Kidney capillary endothelial cell (primary cell): ENCODE measurements at regions not wholly inside any gene's neighbourhood (a gene's known extent, or its start where the extent isn't known, plus 50 kb on each side); places are given as distances from the start of the nearest gene placed in this dataset.

Experiments
- DNase-seq: peaks from one replicate; pipeline ENCODE4 v3.0.0-alpha.2; 2018; ENCODE audit warnings: low spot score

DNA sequence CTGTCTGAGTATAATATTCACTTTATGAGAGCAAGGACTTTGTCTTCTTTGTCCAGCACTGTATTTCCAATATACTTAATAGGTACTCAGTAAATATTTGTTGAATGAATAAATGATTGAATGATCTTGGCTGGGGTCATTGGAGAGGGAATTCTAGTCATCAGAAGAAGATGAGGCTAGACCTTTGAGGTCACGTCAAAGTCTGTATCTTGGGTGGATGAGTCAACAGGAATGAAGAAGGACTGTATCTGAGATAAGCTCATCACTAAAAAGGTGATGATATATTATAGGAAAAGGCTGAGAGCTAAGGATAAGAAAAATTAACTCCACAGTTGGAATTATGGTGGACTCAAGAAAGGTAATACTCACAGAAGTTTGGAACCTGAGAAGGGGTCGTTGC lies 125.1 kb upstream of the MAGI3 start:
- DNase-seq = no peak

DNA sequence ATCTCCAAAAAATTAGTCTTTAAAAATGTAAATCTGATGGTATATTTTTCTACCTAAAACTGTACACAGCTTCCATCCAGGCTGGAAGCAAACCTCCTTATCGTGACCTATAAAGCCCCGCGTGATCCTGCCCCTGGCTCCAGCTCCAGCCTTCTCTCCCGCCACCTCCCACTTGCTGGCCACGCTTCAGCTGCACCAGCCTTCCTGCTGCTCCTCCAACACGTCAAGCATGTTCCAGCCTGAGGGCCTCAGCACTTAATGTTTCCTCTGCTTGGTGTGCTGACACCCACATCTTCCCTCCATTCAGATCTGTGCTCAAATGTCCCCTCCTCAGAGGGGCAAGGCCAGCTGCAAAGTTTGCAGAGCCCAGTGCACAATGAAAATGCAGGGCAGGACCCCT lies 123.5 kb upstream of the MAGI3 start:
- DNase-seq = no peak

DNA sequence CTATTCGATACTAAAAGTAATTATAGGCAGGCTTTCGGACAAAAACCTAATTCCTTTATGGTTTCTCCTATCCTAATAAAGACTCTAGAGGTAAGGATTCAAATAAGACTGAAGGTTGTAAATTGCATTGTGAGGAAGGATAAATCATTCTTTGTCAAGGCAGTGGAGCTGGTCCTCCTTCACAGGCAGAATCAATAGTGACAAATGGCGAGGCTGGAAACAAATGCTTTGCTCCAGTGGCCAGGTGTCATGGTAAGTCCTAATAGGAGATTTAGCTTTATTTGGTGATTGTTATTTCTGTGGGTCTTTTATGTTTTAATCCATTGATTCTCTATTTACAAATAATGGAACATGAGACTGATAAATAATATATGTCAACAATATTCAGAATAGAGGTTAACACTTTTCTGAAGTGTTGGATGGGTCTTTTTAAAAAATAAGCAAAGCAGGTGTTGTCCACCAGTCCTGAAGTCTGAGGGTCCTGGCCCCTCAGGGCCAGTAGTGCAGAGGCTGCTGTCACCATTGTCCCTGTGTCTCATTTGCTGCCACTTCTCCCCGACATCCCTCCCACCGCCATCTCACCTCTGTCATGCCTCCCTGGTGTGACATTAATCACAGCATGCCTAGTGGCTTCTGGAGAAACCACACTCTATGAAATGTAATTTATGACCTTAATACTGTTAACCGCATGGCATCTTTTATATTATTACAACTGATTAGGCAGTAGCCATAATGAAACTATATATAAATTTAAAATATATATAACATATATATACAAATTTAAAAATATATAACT lies 120.9 kb upstream of the MAGI3 start:
- no peak for DNase-seq

DNA sequence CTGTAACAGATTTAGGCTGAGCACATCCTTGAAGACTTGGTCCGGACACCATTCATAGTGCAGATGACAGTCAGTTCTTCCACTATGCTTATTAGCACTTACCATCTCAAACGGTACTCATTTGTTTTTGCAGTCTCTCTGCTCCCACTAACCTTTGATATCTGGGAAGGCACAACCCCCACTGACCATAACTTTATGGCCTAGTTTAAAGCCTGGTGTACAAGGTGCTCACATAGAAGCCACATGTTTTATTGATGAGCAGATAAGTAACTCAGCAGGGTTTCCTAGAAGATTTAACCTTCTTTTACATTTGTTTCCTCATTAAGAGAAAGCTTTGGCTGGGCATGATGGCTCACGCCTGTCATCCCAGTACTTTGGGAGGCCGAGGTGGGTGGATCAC lies 119.3 kb upstream of the MAGI3 start:
- no peak for DNase-seq

DNA sequence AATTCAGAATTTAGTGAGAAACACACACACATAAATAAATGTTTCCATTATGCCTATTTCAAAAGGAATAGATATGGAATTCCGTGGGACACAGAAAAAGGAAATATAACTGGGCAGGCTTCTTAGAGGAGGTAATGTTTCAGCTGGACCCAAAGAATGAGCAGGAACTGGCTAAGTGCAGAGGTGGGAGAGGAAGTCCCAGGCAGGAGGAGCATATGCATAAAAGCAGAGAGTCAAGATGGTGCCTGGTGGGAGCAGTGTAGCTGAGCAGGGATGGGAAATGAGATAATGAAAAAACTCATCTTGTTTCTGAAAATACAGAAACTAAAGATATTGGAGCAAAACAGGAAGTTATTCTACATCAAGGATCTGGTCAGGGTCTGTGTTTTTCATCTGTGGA lies 115.2 kb upstream of the MAGI3 start:
- no peak for DNase-seq

DNA sequence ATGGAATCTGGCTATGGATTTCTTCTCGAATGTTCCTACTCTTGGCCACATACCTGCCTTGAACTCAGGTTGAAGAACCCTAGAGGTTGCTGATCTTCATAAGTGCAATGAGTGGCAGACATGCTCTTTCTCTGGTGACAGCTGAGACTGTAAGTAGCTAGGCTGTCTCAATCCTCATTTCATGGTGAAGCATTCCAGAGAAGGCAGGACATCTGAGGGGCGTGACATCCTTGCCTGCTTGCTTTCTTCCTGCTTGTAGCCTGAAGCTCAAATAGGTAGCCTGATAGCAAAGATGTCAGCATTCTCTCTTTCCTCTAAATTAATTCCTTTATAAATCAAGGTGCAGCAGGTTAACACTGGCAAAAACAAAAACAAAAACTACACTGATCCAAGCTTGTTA lies 114.6 kb upstream of the MAGI3 start:
- DNase-seq = no peak

DNA sequence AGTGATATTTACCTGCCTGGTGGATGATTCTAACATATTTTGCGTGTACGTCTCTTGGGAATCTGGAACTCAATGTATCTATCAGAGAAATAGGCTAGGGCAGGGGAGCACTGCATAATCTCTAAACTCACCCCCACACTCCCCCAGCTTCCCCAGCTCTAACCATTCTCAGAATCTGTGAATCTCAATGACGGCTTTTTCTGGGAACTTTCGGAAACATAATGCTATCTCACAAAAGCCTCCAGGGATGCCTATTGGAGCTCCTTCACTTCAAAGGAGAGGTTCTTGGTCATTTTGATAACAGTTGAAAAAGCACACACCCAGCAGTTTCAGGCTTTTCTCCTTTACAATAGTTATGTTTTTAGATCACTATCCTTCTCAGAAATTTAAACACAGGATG lies 113.8 kb upstream of the MAGI3 start:
- no peak for DNase-seq

DNA sequence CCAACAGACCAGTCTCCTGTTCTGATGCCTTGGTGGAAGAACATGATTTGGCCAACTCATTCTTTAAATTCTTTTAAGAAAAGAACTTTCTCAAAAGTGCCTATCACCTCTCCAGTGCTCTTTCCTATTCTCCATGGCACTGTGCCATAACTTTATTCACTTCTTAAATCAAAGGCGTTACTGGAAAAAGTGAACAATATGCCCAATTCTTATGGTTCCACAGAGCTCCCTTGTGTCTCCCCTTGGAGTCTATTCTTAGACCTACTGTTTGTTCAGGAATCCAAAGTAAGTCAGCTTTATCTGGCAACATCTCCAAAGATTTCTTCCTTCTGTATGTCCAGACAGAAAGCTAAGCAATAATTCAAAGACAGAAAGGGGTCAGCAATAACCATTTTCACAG lies 111.9 kb upstream of the MAGI3 start:
- DNase-seq = no peak

DNA sequence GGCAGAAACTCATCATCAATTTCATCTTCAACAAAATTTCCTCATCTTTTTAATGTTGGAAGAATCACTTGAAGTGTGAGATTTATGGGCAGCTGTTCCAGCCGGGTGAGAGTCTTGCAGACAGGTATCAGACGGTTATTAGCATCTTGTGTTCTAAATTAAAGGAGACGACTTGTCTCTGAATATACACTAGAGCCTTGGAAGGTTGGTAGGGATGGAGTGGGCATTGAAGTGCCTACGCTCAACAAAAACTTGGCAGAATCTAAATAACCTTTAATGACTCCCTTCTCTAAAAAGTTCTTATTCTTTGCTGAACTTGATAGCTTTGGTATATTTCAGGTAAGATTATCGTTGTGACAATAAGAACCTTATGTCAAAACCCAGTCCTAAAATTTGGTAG lies 111.5 kb upstream of the MAGI3 start:
- DNase-seq = no peak

DNA sequence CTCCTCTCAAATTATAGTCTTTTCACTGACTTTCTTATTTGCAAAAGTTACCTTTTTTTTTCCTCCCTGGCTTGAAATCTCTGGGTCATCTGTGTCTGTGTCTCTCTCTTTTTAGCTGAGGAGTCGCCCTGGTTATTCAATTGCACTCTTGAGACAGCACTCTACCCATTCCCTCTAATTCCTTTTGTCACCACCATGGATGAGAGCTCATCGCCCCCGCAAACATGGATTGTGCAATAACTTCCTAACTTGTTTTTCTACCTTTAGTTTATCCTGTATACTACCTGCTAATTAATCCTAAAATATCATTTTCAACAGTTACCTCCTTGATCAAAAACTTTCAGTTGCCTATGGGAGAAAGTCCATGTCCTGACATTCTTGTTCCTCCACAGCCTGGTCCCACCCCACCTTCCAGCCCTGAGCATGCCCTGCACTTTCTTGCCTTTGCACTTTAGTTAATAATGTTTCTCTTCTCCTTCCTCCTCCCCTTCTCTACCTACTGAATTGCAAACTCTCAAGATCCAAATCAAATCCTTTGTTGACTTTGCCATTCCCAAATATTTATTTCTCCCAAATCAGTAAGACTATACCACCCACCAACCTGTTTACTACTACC lies 110.4 kb upstream of the MAGI3 start:
- DNase-seq = no peak

DNA sequence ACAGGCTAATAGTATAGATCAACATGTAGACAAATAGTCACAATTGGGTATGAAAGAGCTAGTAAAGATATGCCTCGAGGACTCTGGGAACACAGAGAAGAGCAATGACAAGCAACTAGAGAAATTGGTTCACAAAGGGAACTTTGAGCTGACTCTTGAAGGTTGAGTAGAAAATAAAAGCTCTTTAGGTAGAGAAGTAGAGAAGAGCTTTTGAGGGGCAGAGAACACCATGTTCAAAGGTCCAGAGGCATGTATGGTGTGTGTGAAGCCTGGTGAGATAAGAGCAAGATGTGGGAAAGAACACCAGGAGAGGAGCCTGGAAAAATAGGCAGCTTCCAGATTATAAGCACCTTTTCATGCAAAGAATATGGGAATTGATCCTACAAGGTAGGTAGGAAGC lies 109.7 kb upstream of the MAGI3 start:
- DNase-seq = no peak

DNA sequence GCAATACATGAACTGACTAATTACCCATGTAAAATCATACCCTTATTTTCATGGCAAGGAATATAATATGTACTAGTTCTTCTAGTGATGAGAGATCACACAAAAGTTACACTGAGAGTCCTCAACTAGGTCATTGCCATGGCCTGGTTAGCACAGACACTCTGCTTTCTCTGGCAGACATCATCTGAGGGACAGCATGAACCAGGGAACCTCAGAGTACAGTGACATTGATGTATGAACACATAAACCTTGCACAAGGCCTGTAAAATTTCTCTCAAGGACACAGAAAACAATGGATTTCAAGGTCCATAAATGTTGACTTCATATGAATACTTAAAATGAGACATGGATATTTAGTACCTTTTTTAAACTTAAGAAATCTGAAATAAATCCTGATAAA lies 108.8 kb upstream of the MAGI3 start:
- no peak for DNase-seq

DNA sequence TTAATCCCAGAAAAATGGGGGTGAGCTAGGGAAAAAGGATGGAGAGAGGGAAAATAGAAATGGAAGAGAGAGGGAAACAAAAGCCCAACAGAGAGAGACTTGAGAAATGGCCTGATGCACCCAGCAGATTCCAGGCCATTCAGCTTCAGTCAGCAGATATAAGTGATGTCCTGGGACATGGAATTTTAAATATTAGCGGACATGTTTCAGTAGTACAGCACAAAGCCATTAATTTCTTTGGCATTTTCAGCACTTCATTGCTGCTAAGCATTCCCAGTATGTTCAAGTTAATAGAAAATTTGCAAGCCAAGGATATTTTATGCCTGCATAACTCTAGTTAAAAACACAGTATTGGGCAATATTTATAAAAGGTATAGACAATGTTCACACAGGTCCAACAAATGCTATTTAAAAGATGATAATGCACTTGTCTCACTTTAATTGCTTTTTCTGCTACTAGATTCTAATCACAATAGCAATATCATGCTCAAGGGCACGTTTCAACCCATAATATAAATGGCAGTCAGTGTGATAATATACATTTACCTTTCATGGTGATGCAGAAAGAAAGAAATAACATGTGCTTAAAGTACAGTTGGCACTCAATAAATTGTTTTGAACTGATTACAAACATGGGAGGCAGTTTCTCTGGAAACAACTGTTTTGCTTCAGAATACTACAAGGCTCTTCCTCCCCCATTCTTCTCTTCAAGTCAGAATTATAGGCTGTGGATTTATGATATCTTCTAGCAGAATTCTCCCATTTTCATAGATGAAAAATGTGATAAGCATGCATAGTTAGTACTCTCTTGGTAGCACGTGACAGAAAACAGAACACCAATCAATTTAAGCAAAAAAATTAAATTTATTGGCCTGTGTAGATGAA lies 108.1 kb upstream of the MAGI3 start:
- no peak for DNase-seq

DNA sequence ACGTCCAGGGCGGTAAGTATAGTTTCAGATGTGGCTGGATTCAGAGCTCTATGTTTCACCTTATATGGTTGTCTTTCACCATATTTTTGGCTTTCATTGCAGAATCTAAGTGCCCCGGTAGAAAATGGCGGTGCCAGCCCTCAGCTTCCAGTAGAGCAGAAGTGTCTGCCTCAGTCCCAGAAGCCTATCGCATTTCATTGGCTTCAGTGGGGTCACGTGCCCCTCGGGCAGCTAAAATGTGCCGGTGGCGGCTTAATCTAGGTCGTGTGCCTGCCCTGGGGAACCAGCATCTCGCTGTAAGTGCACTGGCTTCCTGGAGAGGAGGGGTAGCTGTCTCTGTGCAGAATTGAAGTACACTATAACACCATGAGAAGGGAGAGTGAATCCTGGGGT lies 107.4 kb upstream of the MAGI3 start:
- no peak for DNase-seq

DNA sequence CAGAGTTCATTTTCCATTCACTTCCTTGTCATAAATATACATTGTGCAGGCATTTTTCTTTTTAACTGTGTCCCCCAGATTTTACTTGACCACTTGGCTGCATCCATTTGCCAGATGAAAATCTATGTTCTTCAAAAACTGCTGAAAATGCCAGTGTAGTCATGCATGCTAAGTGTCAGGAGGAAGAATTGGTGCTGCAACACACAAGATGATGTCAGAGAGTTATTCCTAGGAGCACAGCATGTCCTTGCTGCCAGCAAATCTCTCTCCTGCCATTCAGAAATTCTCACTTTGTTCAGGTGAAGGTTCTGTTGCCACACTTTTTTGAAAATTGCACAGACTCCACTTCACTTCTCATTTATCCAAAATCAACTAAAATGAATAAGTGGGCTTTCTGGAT lies 106.4 kb upstream of the MAGI3 start:
- DNase-seq = no peak

DNA sequence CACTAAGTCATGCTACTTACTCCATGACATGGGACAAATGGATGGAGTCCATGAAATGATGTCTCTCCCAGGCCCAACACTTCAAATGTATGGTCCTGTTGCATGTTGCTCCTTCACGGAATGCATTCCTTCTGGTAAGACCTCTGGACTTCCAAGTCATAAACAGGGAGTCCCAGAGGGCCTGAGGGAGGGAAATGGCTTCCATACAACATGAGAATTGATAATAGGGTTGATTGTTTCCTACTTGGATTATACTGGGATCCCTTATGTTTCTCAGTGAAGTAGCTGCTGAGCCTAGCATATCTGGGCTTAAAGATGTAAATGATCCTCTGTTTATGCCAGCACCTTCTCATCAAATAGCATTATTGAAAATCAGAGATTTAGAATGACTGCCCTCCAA lies 104.2 kb upstream of the MAGI3 start:
- DNase-seq = no peak

DNA sequence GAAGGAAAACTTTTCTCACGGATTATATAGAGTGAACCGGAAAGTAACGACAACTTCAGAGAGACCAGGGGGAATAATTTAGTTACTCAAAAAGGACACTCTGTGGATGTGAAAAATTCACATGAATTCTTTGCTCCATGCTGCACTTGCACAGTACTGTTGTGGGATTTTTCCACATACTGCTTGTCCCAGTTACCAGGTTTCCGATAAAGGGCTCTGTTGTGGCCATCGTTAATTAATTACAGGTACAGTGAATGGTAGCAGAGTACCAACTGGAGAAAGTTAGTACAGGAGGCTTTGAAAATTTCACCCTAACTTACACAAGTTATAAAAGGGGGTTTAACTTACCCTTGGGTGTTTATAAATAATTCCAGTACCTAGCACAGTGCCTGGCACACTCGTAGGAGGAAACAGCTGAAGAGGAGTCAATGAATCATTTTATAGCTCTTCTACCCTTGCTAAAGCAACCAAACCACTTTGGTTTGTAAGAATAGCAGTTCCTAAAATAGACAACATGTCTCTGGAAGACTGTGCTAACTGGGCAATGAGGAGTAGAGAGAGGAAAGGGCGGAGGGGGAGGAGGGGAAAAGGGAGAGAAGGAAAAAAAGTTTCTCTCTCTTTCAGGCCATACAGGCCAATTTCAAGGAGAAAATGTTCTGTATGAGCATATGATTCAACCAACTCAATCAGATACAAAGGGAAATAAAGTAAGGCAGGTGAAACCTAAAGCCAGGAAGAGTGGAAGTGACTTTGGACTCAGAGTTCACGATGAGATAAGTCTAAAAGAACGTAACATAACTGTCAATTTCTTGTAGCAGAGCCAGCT lies 98.3 kb upstream of the MAGI3 start:
- DNase-seq = no peak

DNA sequence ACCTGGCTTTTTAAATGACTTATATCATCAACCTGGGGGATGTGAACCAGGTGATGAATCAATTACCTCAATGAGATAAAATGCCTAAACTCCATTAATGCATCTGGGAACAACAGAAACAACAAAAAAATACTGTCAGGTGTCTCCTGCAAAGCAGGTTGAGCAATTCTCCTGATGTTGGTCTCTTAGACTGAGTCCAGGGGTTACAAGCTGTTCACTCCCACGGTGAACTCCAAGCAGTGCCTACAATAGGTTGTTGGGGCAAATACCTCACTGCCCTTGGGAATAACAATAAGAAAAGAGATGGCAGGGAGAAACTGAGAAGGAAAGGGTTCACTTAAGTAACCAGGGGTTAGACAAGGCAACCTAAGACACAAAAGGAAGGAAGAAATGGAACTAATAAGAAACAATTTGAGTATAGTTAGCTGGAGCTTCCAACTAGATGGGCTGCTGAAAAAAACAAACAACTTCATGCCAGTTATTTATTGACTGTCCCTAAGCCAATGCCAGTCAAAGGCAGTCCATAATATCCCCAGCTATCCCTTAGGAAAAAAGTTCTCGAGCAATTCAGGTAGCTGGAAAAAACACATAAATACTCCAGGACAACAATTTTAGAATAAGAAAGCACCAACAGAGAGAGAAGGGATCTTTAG lies 97.6 kb upstream of the MAGI3 start:
- DNase-seq = no peak

DNA sequence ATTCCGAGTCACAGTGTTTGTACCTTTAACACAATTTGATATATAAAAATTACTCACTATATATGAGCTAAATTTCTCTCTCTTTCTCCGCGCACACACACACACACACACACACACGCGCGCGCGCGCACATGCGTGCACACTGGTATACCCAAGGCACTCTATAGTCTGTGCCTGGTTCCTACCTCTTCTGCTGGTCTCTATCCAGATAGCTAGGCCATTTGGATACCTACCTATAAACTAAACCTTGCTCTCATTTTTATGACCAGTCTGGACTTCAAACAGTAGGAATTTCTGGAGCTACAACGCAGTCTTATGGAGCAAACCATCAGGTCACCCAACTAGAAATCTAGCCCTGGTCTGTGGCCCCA lies 97.1 kb upstream of the MAGI3 start:
- DNase-seq = no peak

DNA sequence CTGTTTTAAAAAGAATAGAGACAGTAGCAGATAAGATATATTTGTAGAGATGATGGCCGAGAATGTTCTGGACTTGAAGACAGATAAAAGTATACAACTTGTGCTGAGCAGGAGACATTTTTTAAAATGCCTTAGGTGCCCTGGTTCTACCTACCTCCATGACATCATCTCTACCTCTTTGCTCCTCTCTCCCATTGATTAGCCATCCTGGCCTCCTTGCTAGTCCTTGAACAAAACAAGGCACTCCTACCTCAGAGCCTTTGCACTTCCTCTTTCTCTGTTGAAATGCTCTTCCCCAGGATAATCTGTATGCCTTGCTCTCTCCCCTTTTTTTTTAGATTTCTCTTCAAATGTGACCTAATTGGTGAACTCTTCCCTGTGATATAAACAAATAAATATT lies 92.6 kb upstream of the MAGI3 start:
- DNase-seq = no peak

DNA sequence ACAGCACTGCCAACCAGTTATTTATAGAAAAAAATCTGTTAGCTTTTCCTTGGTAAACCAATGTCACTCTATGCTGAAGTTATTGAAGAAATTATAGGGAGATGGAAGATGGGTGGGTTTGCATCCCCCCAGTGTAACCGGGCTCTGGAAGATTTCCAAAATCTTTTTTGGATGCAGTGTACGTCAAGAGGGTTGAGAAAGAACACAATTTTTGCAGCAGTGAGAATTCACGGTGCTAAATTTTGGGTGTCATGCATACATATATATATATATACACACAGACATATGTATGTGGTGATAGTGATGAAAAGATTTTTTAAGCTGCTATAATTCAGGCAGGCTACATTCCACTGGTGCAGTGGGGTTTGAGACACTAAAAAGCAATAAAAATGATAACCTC lies 91.4 kb upstream of the MAGI3 start:
- DNase-seq = no peak

DNA sequence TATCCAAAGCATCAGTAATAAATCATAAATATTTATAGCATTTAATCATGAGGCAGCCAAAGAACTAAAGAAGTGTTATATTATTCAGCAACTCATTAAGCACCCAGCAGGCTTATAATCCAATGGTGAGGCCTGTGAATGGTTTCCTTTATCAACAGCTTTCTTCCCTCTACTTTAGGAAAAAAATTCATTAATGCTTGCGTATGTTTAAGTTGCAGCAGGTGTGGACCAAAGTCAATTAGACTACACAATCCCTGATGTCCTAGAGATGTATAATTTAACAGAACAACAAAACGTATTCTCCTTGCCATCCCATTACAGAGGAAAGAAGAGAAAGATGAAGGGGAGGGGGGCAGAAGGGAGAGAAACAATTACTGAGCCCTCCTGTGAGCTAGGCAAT lies 87.7 kb upstream of the MAGI3 start:
- DNase-seq = no peak
